Colonic mucosa (tissue), 4 donors: ENCODE measurements at regions not wholly inside any gene's neighbourhood (a gene's known extent, or its start where the extent isn't known, plus 50 kb on each side); places are given as distances from the start of the nearest gene placed in this dataset.
A peak's percentile ranks its signal among the peaks of the same experiment; 100 is the strongest.

ENCODE experiments used
- DNase-seq: peaks from one replicate; pipeline ENCODE4 v3.0.0-alpha.2; 2020
- H3K27ac ChIP-seq: fragments of 200-600 bp; one replicate; pipeline ENCODE4 v1.8.0; 2021
- H3K27me3 ChIP-seq: fragments of 200-600 bp; one replicate; pipeline ENCODE4 v1.8.0; 2021
- H3K36me3 ChIP-seq: fragments of 200-600 bp; one replicate; pipeline ENCODE4 v1.8.0; 2021
- H3K4me1 ChIP-seq: fragments of 200-600 bp; one replicate; pipeline ENCODE4 v1.8.0; 2021; ENCODE audit warnings: mild to moderate bottlenecking
- H3K4me3 ChIP-seq: fragments of 200-600 bp; one replicate; pipeline ENCODE4 v1.8.0; 2021
- H3K9ac ChIP-seq, 2 donors: one replicate each; pipeline ENCODE4 v1.7.0; 2013; ENCODE audit warnings: control low read depth in 2 of 2, low read depth in 2 of 2, low read length in 2 of 2
- H3K9me3 ChIP-seq: fragments of 200-600 bp; one replicate; pipeline ENCODE4 v1.8.0; 2021
- CTCF ChIP-seq: fragments of 200-600 bp; IDR thresholded peaks from one replicate; pipeline ENCODE4 v1.8.0; 2022; ENCODE audit warnings: antibody characterized with exemption, mild to moderate bottlenecking
- intact Hi-C: fragments of 100-400 bp; cut with DNase I; formaldehyde crosslinking; loops from one replicate; pipeline ENCODE4 v1.14.1; 2022
- donor health status: healthy.
- donor health status: DM: no; HTN: no; CAD: no.
- donor health status: DM: no; HTN: no; CAD: no.

GRCh38 chr12:22828066-22828465 is 203.1 kb downstream of the ETNK1 start:
- Histone ChIP-seq H3K27ac (no peak overlapping the region), H3K36me3 (no peaks in the 10 kb centered on the region), H3K9me3 (no peaks in the 10 kb centered on the region), H3K4me3 (no peak overlapping the region), H3K27me3 (no peaks in the 10 kb centered on the region), H3K4me1 (no peaks in the 10 kb centered on the region), H3K9ac (no peak overlapping the region)
- TF ChIP-seq CTCF: no peak
- DNase-seq: no peak
- intact Hi-C loops: no loop called here

- no peak overlapping the region for H3K27ac ChIP-seq
- H3K4me1 ChIP-seq: no peaks in the 10 kb centered on the region
- DNase-seq: no peak
- intact Hi-C loops: no loop called here
- no peak overlapping the region for H3K9ac ChIP-seq
- TF ChIP-seq CTCF: no peak
- H3K9me3 ChIP-seq: no peaks in the 10 kb centered on the region
- no peaks in the 10 kb centered on the region for H3K36me3 ChIP-seq
- no peaks in the 10 kb centered on the region for H3K27me3 ChIP-seq
- no peak overlapping the region for H3K4me3 ChIP-seq
Measured at GRCh38 chr12:22835431-22835830, 210.5 kb downstream of the ETNK1 start.

GRCh38 chr12:22850185-22850584 is 225.2 kb downstream of the ETNK1 start:
- H3K9ac ChIP-seq: no peak overlapping the region
- no peak overlapping the region for H3K27ac ChIP-seq
- intact Hi-C loops: no loop called here
- no peaks in the 10 kb centered on the region for H3K36me3 ChIP-seq
- H3K4me3 ChIP-seq: no peak overlapping the region
- H3K27me3 ChIP-seq: no peaks in the 10 kb centered on the region
- no peak for TF ChIP-seq CTCF
- no peak for DNase-seq
- no peaks in the 10 kb centered on the region for H3K4me1 ChIP-seq
- H3K9me3 ChIP-seq: no peaks in the 10 kb centered on the region

GRCh38 chr12:22851532-22851931 is 226.6 kb downstream of the ETNK1 start:
- H3K9me3 ChIP-seq: no peaks in the 10 kb centered on the region
- DNase-seq: no peak
- intact Hi-C loops: no loop called here
- TF ChIP-seq CTCF: no peak
- H3K9ac ChIP-seq: no peak overlapping the region
- H3K4me1 ChIP-seq: no peaks in the 10 kb centered on the region
- no peak overlapping the region for H3K27ac ChIP-seq
- H3K27me3 ChIP-seq: no peaks in the 10 kb centered on the region
- H3K36me3 ChIP-seq: no peaks in the 10 kb centered on the region
- no peak overlapping the region for H3K4me3 ChIP-seq

- Histone ChIP-seq H3K9me3 (no peaks in the 10 kb centered on the region), H3K27ac (no peak overlapping the region), H3K36me3 (no peaks in the 10 kb centered on the region), H3K4me1 (no peaks in the 10 kb centered on the region), H3K4me3 (no peak overlapping the region), H3K9ac (no peak overlapping the region), H3K27me3 (no peaks in the 10 kb centered on the region)
- no peak for TF ChIP-seq CTCF
- intact Hi-C loops: loop anchor here (5.0 kb wide), 1 partner anchor 202 kb away; no protein-coding TSS in a partner anchor
- DNase-seq: no peak
Measured at GRCh38 chr12:22855456-22855855, 230.5 kb downstream of the ETNK1 start.

- Histone ChIP-seq H3K27me3 (no peaks in the 10 kb centered on the region), H3K4me1 (no peaks in the 10 kb centered on the region), H3K27ac (no peak overlapping the region), H3K9ac (no peak overlapping the region), H3K9me3 (no peaks in the 10 kb centered on the region), H3K36me3 (no peaks in the 10 kb centered on the region), H3K4me3 (no peak overlapping the region)
- peak; percentile 49 for TF ChIP-seq CTCF
- intact Hi-C loops: loop anchor here (5.0 kb wide), 1 partner anchor 201 kb away; no protein-coding TSS in a partner anchor
- no peak for DNase-seq
Measured at GRCh38 chr12:22856178-22856577, 231.2 kb downstream of the ETNK1 start.
